Sigmoid colon (tissue), 6 donors: ENCODE measurements at regions not wholly inside any gene's neighbourhood (a gene's known extent, or its start where the extent isn't known, plus 50 kb on each side); places are given as distances from the start of the nearest gene placed in this dataset.

ENCODE experiments used
- DNase-seq: peaks from one replicate; pipeline ENCODE4 v3.0.0-alpha.2; 2019
- H3K27ac ChIP-seq, 4 donors: fragments of 200-600 bp; sonication (generic); one replicate each; pipeline ENCODE4 v1.5.1; 2016 to 2019; ENCODE audit warnings: mild to moderate bottlenecking in 1 of 4
- H3K27me3 ChIP-seq, 3 donors: fragments of 200-600 bp; sonication (generic); one replicate each; pipeline ENCODE4 v1.5.1; 2019; ENCODE audit warnings: mild to moderate bottlenecking in 1 of 3
- H3K36me3 ChIP-seq, 4 donors: fragments of 200-600 bp; sonication (generic); one replicate each; pipeline ENCODE4 v1.5.1; 2016 to 2019
- H3K4me1 ChIP-seq, 4 donors: fragments of 200-600 bp; sonication (generic); one replicate each; pipeline ENCODE4 v1.5.1; 2017 to 2019
- H3K4me3 ChIP-seq, 4 donors: fragments of 200-600 bp; sonication (generic); one replicate each; pipeline ENCODE4 v1.5.1; 2017 to 2019; ENCODE audit warnings: mild to moderate bottlenecking in 2 of 4, moderate library complexity in 1 of 4
- H3K9me3 ChIP-seq, 4 donors: fragments of 200-600 bp in 3 of 4; sonication (generic) in 3 of 4; one replicate each; pipeline versions ENCODE4 v1.5.1 to v1.6.1; 2013 to 2019
- EP300 ChIP-seq, 4 donors: sonication (generic); formaldehyde crosslinking; IDR thresholded peaks; one replicate each; pipeline ENCODE4 v1.6.1; 2017; ENCODE audit warnings: antibody characterized with exemption in 4 of 4
- POLR2A ChIP-seq, 2 donors: fragments of 450-650 bp; IDR thresholded peaks; one replicate each; pipeline ENCODE4 v1.6.1; 2016; ENCODE audit warnings: antibody characterized with exemption in 2 of 2, mild to moderate bottlenecking in 2 of 2, moderate library complexity in 2 of 2
- POLR2AphosphoS5 ChIP-seq, 4 donors: sonication (generic); formaldehyde crosslinking; IDR thresholded peaks; one replicate each; pipeline ENCODE4 v1.6.1; 2017; ENCODE audit warnings: antibody characterized with exemption in 4 of 4
- WGBS, 2 donors: extraction: QIAGEN DNeasy Blood & Tissue Kit; methylation state at CpG; one replicate each; pipeline ENCODE4 v1.1.7; 2013; 5-methylcytosine and 5-hydroxymethylcytosine counted together
- intact Hi-C: fragments of 100-400 bp; cut with DNase I; formaldehyde crosslinking; loops from one replicate; pipeline ENCODE4 v1.15.1; 2023
- TF ChIP-seq, protein P1 (sequence below), 4 experiments: fragments of 450-650 bp in 3 of 4; fragments of 200-600 bp in 1 of 4; IDR thresholded peaks; one replicate each; pipeline ENCODE4 v1.5.1; 2016 to 2019; ENCODE audit warnings: antibody characterized with exemption in 4 of 4, mild to moderate bottlenecking in 3 of 4, moderate library complexity in 2 of 4
- donor health status: healthy with polysubstance abuse.
- donor health status: healthy.

DNA sequence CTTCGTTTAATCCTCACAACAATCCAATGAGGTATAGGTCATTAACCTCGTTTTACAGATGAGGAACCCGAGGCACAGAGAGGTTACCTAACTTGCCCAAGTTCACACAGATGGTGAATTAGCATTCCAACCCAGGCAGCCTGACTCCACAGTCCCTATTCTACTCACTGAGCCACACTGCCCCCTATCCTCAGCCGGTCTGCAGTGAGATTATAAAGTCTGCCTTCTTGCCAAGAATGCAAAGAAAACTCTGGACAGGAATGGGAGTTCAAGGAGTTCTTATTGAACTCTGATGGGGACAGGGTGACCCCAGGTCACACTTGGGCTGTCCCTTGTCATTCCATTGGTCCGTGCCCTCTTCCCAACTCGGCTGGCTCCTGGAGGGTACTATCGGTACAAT lies 94.0 kb upstream of the KCNK12 start:
- Histone ChIP-seq H3K27me3 (no peaks in the 10 kb centered on the region), H3K27ac (no peak overlapping the region), H3K4me1 (no peaks in the 10 kb centered on the region), H3K9me3 (no peaks in the 10 kb centered on the region), H3K36me3 (no peaks in the 10 kb centered on the region), H3K4me3 (no peak overlapping the region)
- intact Hi-C loops = no loop called here
- WGBS, 2 donors = 57 to 73% methylated on average over 7 of the region's 7 CpGs
- DNase-seq = no peak
- TF ChIP-seq POLR2A (IDR thresholded peaks at IDR 0.05) (no peak), POLR2AphosphoS5 (IDR thresholded peaks at IDR 0.05) (no peak), EP300 (IDR thresholded peaks at IDR 0.05) (no peak)
- TF ChIP-seq, protein P1, sequence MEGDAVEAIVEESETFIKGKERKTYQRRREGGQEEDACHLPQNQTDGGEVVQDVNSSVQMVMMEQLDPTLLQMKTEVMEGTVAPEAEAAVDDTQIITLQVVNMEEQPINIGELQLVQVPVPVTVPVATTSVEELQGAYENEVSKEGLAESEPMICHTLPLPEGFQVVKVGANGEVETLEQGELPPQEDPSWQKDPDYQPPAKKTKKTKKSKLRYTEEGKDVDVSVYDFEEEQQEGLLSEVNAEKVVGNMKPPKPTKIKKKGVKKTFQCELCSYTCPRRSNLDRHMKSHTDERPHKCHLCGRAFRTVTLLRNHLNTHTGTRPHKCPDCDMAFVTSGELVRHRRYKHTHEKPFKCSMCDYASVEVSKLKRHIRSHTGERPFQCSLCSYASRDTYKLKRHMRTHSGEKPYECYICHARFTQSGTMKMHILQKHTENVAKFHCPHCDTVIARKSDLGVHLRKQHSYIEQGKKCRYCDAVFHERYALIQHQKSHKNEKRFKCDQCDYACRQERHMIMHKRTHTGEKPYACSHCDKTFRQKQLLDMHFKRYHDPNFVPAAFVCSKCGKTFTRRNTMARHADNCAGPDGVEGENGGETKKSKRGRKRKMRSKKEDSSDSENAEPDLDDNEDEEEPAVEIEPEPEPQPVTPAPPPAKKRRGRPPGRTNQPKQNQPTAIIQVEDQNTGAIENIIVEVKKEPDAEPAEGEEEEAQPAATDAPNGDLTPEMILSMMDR (IDR thresholded peaks at IDR 0.05) = no peak

DNA sequence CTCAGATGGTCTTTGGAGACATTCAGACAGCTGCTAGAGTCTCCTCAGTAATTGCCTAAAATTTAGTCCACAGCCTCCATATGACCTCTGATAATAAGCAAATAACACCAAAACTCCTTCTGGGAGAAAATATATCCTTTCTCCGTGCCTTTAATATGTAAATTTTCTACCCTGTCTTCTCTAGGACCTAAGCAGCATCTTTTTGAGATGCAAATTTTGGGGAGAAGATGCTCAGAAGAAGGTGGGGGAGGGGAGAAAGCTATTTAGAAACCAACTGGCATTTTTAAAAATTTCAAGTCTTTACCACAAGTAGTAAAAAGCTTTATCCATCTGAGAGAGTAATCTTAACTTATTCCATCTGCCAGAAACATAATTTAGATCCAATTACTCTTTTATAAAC lies 91.8 kb upstream of the KCNK12 start:
- H3K4me3 ChIP-seq = no peak overlapping the region
- H3K4me1 ChIP-seq = no peaks in the 10 kb centered on the region
- intact Hi-C loops = no loop called here
- H3K27me3 ChIP-seq = no peaks in the 10 kb centered on the region
- no peaks in the 10 kb centered on the region for H3K36me3 ChIP-seq
- 61 to 75% methylated on average over 1 of the region's 1 CpG for WGBS, 2 donors
- DNase-seq = no peak
- TF ChIP-seq EP300 (IDR thresholded peaks at IDR 0.05) = no peak
- TF ChIP-seq, protein P1 (IDR thresholded peaks at IDR 0.05) = no peak
- TF ChIP-seq POLR2AphosphoS5 (IDR thresholded peaks at IDR 0.05) = no peak
- no peak for TF ChIP-seq POLR2A (IDR thresholded peaks at IDR 0.05)
- no peaks in the 10 kb centered on the region for H3K9me3 ChIP-seq
- no peak overlapping the region for H3K27ac ChIP-seq

DNA sequence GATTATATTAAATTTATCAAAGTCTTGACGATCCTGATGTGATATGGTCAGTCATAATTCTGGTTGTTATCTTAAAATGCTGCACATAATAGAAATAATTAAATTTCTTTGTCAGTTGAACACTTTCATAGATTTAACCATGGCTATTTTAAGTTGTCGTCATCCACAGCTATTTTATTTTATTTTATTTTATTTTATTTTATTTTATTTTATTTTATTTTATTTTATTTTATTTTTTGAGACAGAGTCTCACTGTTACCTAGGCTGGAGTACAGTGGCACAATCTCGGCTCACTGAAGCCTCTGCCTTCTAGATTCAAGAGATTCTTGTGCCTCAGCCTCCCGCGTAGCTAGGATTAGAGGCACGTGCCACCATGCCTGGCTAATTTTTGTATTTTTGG lies 90.5 kb upstream of the KCNK12 start:
- no peak for TF ChIP-seq EP300 (IDR thresholded peaks at IDR 0.05)
- TF ChIP-seq POLR2A (IDR thresholded peaks at IDR 0.05) = no peak
- TF ChIP-seq, protein P1 (IDR thresholded peaks at IDR 0.05) = no peak
- TF ChIP-seq POLR2AphosphoS5 (IDR thresholded peaks at IDR 0.05) = no peak
- intact Hi-C loops = no loop called here
- no peak for DNase-seq
- WGBS, 2 donors = 95 to 96% methylated on average over 6 of the region's 6 CpGs
- no peak overlapping the region for H3K27ac ChIP-seq
- no peaks in the 10 kb centered on the region for H3K27me3 ChIP-seq
- no peaks in the 10 kb centered on the region for H3K9me3 ChIP-seq
- no peaks in the 10 kb centered on the region for H3K4me1 ChIP-seq
- H3K36me3 ChIP-seq = no peaks in the 10 kb centered on the region
- no peak overlapping the region for H3K4me3 ChIP-seq

DNA sequence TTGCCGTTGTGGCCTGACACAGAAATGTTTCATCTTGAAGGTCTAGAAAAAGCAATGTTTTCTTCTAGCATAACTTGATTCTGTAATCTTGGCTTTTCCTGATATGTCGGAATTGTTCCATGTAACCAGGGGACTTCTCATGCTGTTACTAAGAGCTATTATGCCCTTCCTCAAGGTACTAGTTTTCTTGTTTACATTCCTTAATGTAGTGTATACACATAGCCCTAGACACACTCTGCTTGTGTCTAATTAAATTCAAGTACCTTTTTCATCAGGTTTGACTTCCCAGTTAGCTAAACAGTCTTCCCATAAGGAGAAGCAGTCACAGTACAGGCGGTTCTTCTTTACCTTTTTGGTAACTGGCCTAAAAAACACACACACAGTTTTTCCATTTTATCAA lies 89.4 kb upstream of the KCNK12 start:
- H3K36me3 ChIP-seq = no peaks in the 10 kb centered on the region
- H3K4me1 ChIP-seq = no peaks in the 10 kb centered on the region
- TF ChIP-seq POLR2AphosphoS5 (IDR thresholded peaks at IDR 0.05) (no peak), EP300 (IDR thresholded peaks at IDR 0.05) (no peak), POLR2A (IDR thresholded peaks at IDR 0.05) (no peak)
- TF ChIP-seq, protein P1 (IDR thresholded peaks at IDR 0.05) = no peak
- DNase-seq = no peak
- WGBS, 2 donors = 75 to 85% methylated on average over 3 of the region's 3 CpGs
- H3K27ac ChIP-seq = no peak overlapping the region
- H3K9me3 ChIP-seq = no peaks in the 10 kb centered on the region
- intact Hi-C loops = no loop called here
- no peak overlapping the region for H3K4me3 ChIP-seq
- no peaks in the 10 kb centered on the region for H3K27me3 ChIP-seq

DNA sequence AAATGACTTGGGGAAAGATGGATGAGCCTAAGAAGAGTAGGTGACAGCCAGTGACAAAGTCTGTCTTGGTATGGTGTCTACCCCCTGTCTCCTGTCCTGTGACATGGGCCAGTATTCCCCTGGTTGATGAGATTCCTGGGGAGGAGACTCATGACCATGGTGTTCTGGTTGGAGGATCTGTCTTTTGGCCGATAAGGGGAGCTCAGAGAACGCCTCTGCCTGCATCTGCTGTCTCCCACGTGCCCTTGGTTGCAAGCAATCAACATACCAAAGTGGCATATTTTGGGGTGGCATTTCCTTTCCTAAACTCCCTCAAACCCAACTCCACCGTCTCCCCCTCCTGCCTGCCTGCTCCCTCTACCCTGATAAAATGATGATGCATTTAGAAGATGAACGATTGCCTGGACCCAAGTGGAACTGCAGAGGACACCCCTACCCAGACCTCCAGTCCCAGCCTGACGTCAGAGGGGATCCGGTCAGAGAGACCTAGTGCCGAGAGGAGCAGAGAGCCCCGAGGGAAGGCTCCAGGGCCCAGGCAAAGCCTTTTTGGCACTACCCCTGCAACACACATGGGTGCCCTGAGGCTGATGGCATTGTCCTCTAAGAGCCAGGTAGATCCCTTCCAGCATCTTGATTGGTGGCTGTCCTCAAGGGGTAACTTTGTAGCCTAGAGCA lies 88.0 kb upstream of the KCNK12 start:
- Histone ChIP-seq H3K9me3 (no peaks in the 10 kb centered on the region), H3K36me3 (no peaks in the 10 kb centered on the region), H3K27ac (no peak overlapping the region), H3K4me1 (no peaks in the 10 kb centered on the region), H3K4me3 (no peak overlapping the region), H3K27me3 (no peaks in the 10 kb centered on the region)
- intact Hi-C loops = no loop called here
- 90% methylated on average over 9 of the region's 9 CpGs for WGBS, 2 donors
- TF ChIP-seq, protein P1 (IDR thresholded peaks at IDR 0.05) = no peak
- DNase-seq = no peak
